ENCODE measurements at regions not wholly inside any gene's neighbourhood (a gene's known extent, or its start where the extent isn't known, plus 50 kb on each side); places are given as distances from the start of the nearest gene placed in this dataset.

- DNase-seq (ENCODE audit: low read depth in 2 of 2): no peak
Observed at GRCh38 chr7:121525155-121525819, 129.2 kb upstream of the FAM3C start.

DNA sequence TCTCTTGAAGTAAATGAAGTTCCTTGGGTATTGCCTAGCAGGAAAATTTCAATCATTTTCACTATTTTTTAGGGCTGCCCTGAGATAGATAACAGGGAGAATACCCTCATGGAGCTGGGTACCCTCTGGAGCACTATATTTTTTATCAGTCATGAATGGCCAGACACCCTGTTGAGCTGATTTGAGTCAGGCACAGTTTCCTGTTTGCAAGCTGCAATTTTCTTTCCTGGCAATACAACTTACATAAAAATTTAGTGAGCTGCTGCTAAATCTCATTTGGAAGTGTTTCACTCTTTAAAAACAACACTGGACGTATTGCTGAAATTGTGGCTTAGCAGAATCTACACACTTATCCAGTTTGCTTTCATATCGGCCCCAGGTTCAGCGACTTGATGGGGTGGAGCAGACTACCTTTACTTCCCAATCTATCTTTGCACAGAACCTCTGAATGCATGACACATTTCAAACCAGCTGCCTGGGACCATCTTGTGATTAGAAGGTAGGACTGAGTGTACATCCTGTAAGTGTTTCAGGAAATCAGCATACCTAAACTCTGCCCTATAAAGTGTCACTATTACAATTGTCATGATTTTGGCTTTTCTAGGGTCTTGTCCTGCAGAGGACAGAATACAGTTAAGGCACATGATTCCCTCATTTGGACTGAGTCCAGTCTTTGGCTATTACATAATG lies 125.7 kb upstream of the FAM3C start:
- DNase-seq (ENCODE audit: low read depth in 2 of 2): no peak

- DNase-seq (ENCODE audit: low read depth in 2 of 2): no peak
Observed at GRCh38 chr7:121520911-121521310, 124.8 kb upstream of the FAM3C start.

GRCh38 chr7:121519548-121520521 lies 123.7 kb upstream of the FAM3C start:
- no peak for DNase-seq (ENCODE audit: low read depth in 2 of 2)

DNA sequence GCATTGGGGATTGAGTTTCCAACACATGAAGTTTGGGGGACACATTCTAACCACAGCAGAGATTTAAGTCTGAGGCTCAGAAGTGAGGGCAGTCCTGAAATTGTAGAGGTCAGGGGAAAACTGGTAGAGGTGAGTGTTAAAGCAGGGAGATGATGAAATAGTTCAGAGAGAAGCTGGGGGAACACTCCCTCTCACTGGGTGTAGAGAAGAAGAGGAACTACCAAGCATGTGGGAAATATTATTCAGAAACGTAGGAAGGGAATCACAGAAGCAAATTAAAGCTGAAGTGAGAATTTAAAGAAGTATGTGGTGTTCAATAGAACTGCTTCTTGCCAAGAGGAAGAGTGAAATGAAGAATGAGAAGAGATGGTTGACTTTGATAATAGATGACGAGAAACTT lies 121.5 kb upstream of the FAM3C start:
- DNase-seq (ENCODE audit: low read depth in 2 of 2): no peak

GRCh38 chr7:121516821-121517220 lies 120.7 kb upstream of the FAM3C start:
- DNase-seq (ENCODE audit: low read depth in 2 of 2): no peak

DNA sequence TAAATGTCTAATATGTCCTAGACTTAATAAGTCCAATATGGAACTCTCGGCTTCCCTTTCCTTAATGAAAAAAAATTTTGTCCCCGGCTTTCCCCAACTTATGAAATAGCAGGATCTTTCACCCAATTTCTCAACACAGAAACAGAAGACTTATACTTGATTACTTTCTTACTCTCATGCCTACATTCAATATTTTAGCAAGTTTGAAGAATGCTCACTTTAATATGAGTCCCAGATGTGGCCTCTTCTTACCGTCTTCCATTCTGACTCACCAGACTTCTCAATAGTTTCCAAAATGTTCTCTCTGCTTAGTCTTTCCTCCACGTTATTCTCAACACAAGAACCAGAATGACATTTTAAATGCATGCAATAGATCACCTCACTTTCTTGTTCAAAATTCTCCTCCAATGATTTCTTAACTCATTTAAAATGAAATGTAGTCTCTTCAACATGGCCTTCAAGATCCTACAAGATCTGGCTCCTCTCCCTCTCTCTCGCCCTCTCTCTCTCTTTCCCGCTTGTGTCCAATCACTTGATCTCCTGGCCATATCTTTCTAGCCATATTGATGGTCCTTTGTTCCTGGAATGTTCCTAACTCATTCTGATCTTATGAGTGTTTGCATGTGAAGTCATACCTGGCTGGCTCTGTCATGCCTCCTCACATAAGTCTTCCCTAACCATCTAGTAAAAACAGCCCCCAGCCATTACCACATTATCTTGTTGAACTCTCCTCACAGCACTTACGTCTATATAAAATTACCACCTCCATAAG lies 119.7 kb upstream of the FAM3C start:
- no peak for DNase-seq (ENCODE audit: low read depth in 2 of 2)

- DNase-seq (ENCODE audit: low read depth in 2 of 2): no peak
Observed at GRCh38 chr7:121515229-121515628, 119.1 kb upstream of the FAM3C start.

GRCh38 chr7:121513105-121513504 lies 117.0 kb upstream of the FAM3C start:
- DNase-seq (ENCODE audit: low read depth in 2 of 2): no peak

DNA sequence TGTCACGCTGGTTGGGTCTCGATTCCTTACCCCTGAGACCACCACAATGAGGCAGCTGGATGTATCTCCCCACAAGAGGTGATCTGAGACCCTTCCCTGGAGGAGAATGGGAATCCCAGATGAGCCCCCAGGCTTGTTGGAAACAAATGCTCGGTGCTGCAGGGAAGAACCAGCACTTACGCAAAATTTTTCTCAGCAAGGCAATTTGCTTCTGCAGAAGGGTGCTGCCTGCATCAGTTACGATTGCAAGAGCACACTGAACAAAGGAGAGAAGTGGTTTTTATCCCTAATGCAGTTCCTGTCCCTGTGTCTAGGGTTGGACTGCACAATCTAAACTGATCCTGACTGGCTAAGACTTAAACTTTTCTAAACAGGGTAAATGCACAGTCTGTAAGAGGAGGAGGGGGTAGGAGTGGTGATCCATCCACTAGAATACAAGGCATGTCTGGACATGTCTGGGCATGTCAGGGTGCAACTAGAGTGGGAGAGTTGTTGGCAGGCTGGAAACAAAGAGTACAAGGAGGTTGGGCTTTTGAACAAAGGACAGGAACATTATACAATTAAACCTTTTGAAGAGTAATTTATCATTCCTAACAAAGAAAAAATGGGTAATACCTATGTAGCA lies 114.9 kb upstream of the FAM3C start:
- DNase-seq (ENCODE audit: low read depth in 2 of 2): no peak

- no peak for DNase-seq (ENCODE audit: low read depth in 2 of 2)
Observed at GRCh38 chr7:121510302-121510701, 114.2 kb upstream of the FAM3C start.

DNA sequence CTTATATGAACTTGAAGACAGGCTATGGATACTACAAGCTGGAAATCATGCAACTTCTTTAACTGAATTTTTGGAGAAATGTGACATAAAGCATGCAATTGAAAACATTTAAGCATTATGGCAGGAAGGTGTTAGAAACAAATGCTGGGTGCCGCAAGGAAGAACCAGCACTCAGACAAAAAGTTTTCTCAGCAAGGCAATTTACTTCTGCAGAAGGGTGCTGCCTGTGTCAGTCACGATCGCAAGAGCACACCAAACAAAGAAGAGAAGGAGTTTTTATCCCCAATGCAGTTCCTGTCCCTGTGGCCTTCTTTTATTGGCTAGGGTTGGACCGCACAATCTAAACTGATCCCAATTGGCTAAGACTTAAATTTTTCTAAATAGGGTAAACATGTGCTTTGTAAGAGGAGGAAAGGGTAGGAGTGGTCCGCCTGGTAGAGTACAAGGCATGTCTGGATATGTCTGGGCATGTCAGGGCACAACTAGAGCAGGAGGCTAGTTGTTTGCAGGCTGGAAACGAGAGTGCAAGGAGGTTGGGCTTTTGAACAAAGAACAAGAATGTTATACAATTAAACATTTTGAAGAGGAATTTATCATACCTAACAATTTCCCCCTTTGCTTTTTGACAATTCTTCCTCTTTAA lies 109.6 kb upstream of the FAM3C start:
- no peak for DNase-seq (ENCODE audit: low read depth in 2 of 2)

GRCh38 chr7:121505021-121505420 lies 108.9 kb upstream of the FAM3C start:
- no peak for DNase-seq (ENCODE audit: low read depth in 2 of 2)

DNA sequence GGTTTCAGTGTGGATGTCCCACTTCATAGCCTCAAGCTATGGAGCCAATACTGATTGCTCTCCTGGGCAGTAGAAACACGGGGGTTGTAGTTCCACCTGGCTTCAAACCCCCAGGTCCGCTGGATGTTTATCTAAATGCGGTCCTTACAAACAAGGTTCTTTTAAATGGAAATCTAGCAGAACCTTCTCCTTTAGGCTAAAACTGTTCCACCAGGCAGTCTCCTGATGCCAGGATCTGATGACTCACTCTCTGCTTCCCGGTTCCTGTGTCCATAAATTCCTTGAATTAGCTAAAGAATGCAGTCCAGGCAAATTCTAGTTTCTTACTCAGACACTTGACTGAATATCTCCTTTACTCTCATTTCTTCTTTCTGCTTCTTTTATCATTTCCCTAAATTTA lies 108.4 kb upstream of the FAM3C start:
- DNase-seq (ENCODE audit: low read depth in 2 of 2): no peak

GRCh38 chr7:121503730-121504129 lies 107.6 kb upstream of the FAM3C start:
- DNase-seq (ENCODE audit: low read depth in 2 of 2): no peak

DNA sequence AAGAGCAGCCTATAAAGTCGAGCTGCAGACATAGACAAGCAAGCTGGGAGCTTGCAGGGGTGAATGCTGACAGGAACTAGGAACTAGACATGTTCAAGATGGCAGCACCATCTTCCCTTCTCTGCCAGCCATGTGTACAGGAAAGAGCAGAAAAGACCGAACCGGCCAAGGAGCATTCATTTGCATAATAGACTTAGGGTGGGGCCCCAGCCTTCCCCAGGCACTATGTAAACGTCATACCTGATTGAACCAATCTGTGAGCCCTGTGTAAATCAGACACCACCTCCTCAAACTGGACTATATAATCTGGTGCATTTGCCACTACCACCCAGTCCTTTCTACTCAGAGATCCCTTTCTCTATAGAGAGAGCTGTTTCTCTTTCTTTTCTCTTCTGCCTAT lies 106.9 kb upstream of the FAM3C start:
- DNase-seq (ENCODE audit: low read depth in 2 of 2): no peak

DNA sequence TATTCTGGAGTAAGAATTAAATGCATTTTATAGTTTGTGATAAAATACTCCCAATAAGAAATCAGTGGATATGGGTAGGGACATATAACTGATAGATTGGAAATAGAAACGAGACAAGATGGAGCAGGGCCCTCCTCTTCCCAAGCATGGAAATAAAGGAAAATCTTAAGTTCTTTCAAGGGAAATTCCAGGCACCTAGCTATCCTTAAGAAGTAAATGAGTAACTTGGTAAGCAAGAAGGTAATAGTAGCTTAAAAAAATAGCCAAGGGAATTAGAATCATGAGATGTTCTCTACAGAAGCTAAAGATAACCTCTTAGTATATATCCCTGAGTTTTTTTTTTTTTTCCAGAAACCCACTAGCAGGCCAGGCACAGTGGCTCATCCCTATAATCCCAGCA lies 105.5 kb upstream of the FAM3C start:
- DNase-seq (ENCODE audit: low read depth in 2 of 2): no peak

- DNase-seq (ENCODE audit: low read depth in 2 of 2): no peak
Observed at GRCh38 chr7:121500360-121501058, 104.4 kb upstream of the FAM3C start.

DNA sequence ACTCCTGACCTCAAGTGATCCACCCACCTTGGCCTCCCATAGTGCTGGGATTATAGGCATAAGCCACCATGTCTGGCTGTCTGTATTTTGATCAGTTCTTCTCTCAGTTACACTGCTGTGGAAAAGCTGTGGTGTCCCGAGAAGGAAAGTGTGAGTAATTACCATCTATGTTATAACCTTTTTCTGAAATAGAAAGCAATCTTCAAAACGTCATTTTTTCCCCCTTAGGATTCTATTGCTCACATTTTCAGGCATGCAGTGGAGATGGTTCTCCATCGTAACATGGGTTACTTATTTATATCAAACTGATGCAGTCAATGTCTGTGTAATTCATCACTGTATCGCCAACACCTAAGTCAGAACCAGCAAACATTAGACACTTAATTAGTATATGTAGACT lies 103.5 kb upstream of the FAM3C start:
- no peak for DNase-seq (ENCODE audit: low read depth in 2 of 2)

DNA sequence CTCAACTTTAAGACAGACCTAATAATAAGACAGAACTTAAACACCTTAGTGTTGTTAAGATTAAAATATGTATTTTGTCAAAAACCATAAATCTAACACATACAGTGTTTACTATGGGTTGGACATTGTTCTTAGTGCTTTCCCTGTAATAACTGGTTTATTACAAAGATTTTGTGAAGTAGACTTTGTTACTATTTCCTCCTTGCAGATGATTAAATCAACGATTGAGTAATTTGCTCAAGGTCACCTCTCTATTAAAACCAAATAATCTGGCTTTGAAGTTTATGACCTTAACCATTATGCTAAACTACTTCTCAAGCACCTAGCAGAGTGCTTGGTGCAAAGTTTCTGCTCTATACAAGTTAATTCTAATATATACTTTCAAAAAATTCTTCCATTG lies 102.7 kb upstream of the FAM3C start:
- no peak for DNase-seq (ENCODE audit: low read depth in 2 of 2)
